GM23338 (cell line): ENCODE measurements at regions not wholly inside any gene's neighbourhood (a gene's known extent, or its start where the extent isn't known, plus 50 kb on each side); places are given as distances from the start of the nearest gene placed in this dataset.

Experiments
- ATAC-seq: fragments of 200-7000 bp; cut with Tn5 transposase; 3 replicates; pipeline ENCODE4 v1.9.1; 2020
- DNase-seq: peaks from one replicate; pipeline ENCODE4 v3.0.0-alpha.2; 2015; ENCODE audit warnings: low spot score
- H2AFZ ChIP-seq: fragments of 200-600 bp; sonication (generic); 2 replicates; pipeline ENCODE4 v1.8.0; 2016; ENCODE audit warnings: antibody characterized with exemption, mild to moderate bottlenecking, moderate library complexity
- H3F3A ChIP-seq: fragments of 200-600 bp; sonication (generic); replicated peaks from 2 replicates; pipeline ENCODE4 v1.8.0; 2017; ENCODE audit warnings: antibody characterized with exemption, mixed run types, low read depth
- H3K27ac ChIP-seq: fragments of 200-600 bp; sonication (generic); 2 replicates; pipeline ENCODE4 v1.6.1; 2016; ENCODE audit warnings: low read depth
- H3K27me3 ChIP-seq: fragments of 200-600 bp; sonication (generic); 2 replicates; pipeline ENCODE4 v1.8.0; 2016; ENCODE audit warnings: mild to moderate bottlenecking, mixed run types, moderate library complexity; ENCODE audit not compliant: insufficient read depth
- H3K36me3 ChIP-seq: fragments of 200-600 bp; sonication (generic); 2 replicates; pipeline ENCODE4 v1.8.0; 2016; ENCODE audit warnings: mild to moderate bottlenecking; ENCODE audit not compliant: insufficient read depth
- H3K4me1 ChIP-seq: fragments of 200-600 bp; sonication (generic); 2 replicates; pipeline ENCODE4 v1.8.0; 2016; ENCODE audit warnings: mild to moderate bottlenecking, moderate library complexity; ENCODE audit not compliant: insufficient read depth
- H3K4me2 ChIP-seq: fragments of 200-600 bp; sonication (generic); 2 replicates; pipeline ENCODE4 v1.7.1; 2017; ENCODE audit warnings: mixed run types
- H3K4me3 ChIP-seq: fragments of 200-600 bp; sonication (generic); 2 replicates; pipeline ENCODE4 v1.6.1; 2016; ENCODE audit warnings: mixed run types
- H3K79me2 ChIP-seq: fragments of 200-600 bp; sonication (generic); replicated peaks from 2 replicates; pipeline ENCODE4 v1.8.0; 2017; ENCODE audit warnings: mild to moderate bottlenecking; ENCODE audit not compliant: insufficient read depth
- H3K9me2 ChIP-seq: fragments of 200-600 bp; sonication (generic); 2 replicates; pipeline ENCODE4 v1.8.0; 2017; ENCODE audit not compliant: insufficient read depth
- H4K20me1 ChIP-seq: fragments of 200-600 bp; sonication (generic); replicated peaks from 2 replicates; pipeline ENCODE4 v1.8.0; 2017; ENCODE audit warnings: mild to moderate bottlenecking; ENCODE audit not compliant: insufficient read depth
- H3K27ac Mint-ChIP-seq: 2 replicates; pipeline ENCODE4 v1.8.0; 2020; ENCODE audit warnings: inconsistent platforms, mild to moderate bottlenecking, moderate library complexity, mixed read lengths
- H3K27me3 Mint-ChIP-seq: 3 replicates; pipeline ENCODE4 v1.8.0; 2022; ENCODE audit warnings: low read depth, mild to moderate bottlenecking, moderate library complexity, mixed read lengths, inconsistent platforms; ENCODE audit not compliant: insufficient read depth, poor library complexity
- H3K36me3 Mint-ChIP-seq: 3 replicates; pipeline ENCODE4 v1.8.0; 2021; ENCODE audit warnings: low read depth, mild to moderate bottlenecking, inconsistent platforms, moderate library complexity, mixed read lengths
- H3K4me1 Mint-ChIP-seq: 3 replicates; pipeline ENCODE4 v1.8.0; 2020; ENCODE audit warnings: mild to moderate bottlenecking, inconsistent platforms, mixed read lengths
- H3K4me3 Mint-ChIP-seq: 3 replicates; pipeline ENCODE4 v1.8.0; 2021; ENCODE audit warnings: moderate library complexity, mild to moderate bottlenecking, inconsistent platforms, mixed read lengths
- H3K9me3 Mint-ChIP-seq: 3 replicates; pipeline ENCODE4 v1.8.0; 2020; ENCODE audit warnings: moderate library complexity, mild to moderate bottlenecking, inconsistent platforms, mixed read lengths
- CREB1 ChIP-seq: fragments of 250-450 bp; sonication (Bioruptor Pico); IDR thresholded peaks from 2 replicates; pipeline ENCODE4 v1.5.0; 2020; ENCODE audit warnings: low read depth, mild to moderate bottlenecking, moderate library complexity
- CTCF ChIP-seq, 2 experiments: fragments of 200-600 bp in 1 of 2; sonication (generic) in 1 of 2; conservative IDR thresholded peaks; 2 replicates each; pipeline versions ENCODE4 v1.5.1 to v1.6.1; 2016 to 2017; ENCODE audit warnings: antibody characterized with exemption in 2 of 2, low read depth in 2 of 2, mild to moderate bottlenecking in 2 of 2, moderate library complexity in 1 of 2
- EZH2 ChIP-seq: fragments of 200-600 bp; sonication (generic); IDR thresholded peaks from one replicate; pipeline ENCODE4 v1.8.0; 2017; ENCODE audit warnings: antibody characterized with exemption, mild to moderate bottlenecking, low read depth; ENCODE audit not compliant: unreplicated experiment
- EZH2phosphoT487 ChIP-seq: fragments of 200-600 bp; sonication (generic); IDR thresholded peaks from one replicate; pipeline ENCODE4 v1.8.1; 2018; ENCODE audit warnings: antibody characterized with exemption; ENCODE audit not compliant: unreplicated experiment
- JUNB ChIP-seq: IDR thresholded peaks from one replicate; pipeline ENCODE4 v1.6.1; 2016; ENCODE audit warnings: antibody characterized with exemption; ENCODE audit not compliant: unreplicated experiment
- NANOG ChIP-seq: IDR thresholded peaks from 2 replicates; pipeline ENCODE4 v1.6.1; 2016; ENCODE audit warnings: antibody characterized with exemption, borderline replicate concordance
- POLR2AphosphoS5 ChIP-seq: IDR thresholded peaks from 2 replicates; pipeline ENCODE4 v1.6.1; 2016; ENCODE audit warnings: antibody characterized with exemption, low read depth
- STAT1 ChIP-seq: IDR thresholded peaks from one replicate; pipeline ENCODE4 v1.6.1; 2016; ENCODE audit warnings: antibody characterized with exemption; ENCODE audit not compliant: unreplicated experiment
- ZNF331 ChIP-seq: fragments of 250-450 bp; sonication (Bioruptor Pico); IDR thresholded peaks from 2 replicates; pipeline ENCODE4 v1.5.0; 2020; ENCODE audit warnings: low read depth, mild to moderate bottlenecking, moderate library complexity
- ZNF462 ChIP-seq: fragments of 250-450 bp; sonication (Bioruptor Pico); IDR thresholded peaks from 2 replicates; pipeline ENCODE4 v1.5.0; 2020; ENCODE audit warnings: mild to moderate bottlenecking, moderate library complexity
- TF ChIP-seq, protein P1 (sequence below): IDR thresholded peaks from one replicate; pipeline ENCODE4 v1.6.1; 2018; ENCODE audit warnings: antibody characterized with exemption; ENCODE audit not compliant: unreplicated experiment
- TF ChIP-seq, protein P2 (sequence below): IDR thresholded peaks from 2 replicates; pipeline ENCODE4 v1.6.1; 2016; ENCODE audit warnings: antibody characterized with exemption

DNA sequence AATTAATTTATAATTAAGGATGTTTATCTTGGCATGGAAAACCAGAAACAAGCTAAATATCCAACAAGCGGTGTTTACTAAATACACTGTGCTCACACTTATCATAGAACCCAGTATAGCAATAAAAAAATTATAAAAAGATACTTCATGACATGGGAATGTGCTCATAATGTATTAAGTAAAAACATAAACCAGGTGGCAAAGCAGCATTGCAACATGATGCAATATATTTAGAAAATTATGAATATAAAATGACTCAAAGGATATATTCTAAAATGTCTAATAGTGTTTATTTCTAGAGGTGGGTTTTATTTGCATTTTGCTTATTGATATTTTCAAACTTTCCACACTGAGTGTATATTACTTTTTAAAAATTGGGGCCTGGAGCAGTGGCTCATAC is 84.4 kb upstream of the ATL2 start:
- Mint-ChIP-seq H3K4me1 (peaks cover 4% of the 10 kb centered on the region; the same call in 1 of the 3 replicates), H3K36me3 (no peaks in the 10 kb centered on the region), H3K9me3 (no peaks in the 10 kb centered on the region), H3K27ac (no peak overlapping the region), H3K4me3 (no peak overlapping the region), H3K27me3 (no peaks in the 10 kb centered on the region)
- H2AFZ ChIP-seq, result no peak overlapping the region
- H3K4me2 ChIP-seq, result no peak overlapping the region
- H3K79me2 ChIP-seq, result no peaks in the 10 kb centered on the region
- H3F3A ChIP-seq, result no peaks in the 10 kb centered on the region
- TF ChIP-seq NANOG (no peak), POLR2AphosphoS5 (no peak), CTCF (conservative IDR thresholded peaks at IDR 0.05; ENCODE audit: low read depth in 2 of 2) (no peak), EZH2 (no peak), STAT1 (no peak), ZNF331 (CRISPR knock-in tag) (no peak), EZH2phosphoT487 (no peak), CREB1 (CRISPR knock-in tag) (no peak), ZNF462 (CRISPR knock-in tag) (no peak), JUNB (no peak)
- TF ChIP-seq, protein P1, sequence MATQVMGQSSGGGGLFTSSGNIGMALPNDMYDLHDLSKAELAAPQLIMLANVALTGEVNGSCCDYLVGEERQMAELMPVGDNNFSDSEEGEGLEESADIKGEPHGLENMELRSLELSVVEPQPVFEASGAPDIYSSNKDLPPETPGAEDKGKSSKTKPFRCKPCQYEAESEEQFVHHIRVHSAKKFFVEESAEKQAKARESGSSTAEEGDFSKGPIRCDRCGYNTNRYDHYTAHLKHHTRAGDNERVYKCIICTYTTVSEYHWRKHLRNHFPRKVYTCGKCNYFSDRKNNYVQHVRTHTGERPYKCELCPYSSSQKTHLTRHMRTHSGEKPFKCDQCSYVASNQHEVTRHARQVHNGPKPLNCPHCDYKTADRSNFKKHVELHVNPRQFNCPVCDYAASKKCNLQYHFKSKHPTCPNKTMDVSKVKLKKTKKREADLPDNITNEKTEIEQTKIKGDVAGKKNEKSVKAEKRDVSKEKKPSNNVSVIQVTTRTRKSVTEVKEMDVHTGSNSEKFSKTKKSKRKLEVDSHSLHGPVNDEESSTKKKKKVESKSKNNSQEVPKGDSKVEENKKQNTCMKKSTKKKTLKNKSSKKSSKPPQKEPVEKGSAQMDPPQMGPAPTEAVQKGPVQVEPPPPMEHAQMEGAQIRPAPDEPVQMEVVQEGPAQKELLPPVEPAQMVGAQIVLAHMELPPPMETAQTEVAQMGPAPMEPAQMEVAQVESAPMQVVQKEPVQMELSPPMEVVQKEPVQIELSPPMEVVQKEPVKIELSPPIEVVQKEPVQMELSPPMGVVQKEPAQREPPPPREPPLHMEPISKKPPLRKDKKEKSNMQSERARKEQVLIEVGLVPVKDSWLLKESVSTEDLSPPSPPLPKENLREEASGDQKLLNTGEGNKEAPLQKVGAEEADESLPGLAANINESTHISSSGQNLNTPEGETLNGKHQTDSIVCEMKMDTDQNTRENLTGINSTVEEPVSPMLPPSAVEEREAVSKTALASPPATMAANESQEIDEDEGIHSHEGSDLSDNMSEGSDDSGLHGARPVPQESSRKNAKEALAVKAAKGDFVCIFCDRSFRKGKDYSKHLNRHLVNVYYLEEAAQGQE, result no peak
- TF ChIP-seq, protein P2, sequence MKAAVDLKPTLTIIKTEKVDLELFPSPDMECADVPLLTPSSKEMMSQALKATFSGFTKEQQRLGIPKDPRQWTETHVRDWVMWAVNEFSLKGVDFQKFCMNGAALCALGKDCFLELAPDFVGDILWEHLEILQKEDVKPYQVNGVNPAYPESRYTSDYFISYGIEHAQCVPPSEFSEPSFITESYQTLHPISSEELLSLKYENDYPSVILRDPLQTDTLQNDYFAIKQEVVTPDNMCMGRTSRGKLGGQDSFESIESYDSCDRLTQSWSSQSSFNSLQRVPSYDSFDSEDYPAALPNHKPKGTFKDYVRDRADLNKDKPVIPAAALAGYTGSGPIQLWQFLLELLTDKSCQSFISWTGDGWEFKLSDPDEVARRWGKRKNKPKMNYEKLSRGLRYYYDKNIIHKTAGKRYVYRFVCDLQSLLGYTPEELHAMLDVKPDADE, result no peak
- no peaks in the 10 kb centered on the region for H4K20me1 ChIP-seq
- no peaks in the 10 kb centered on the region for H3K27me3 ChIP-seq
- 0 out of 2 replicates have a peak, but pooled peaks cover 3% of the 10 kb centered on the region for H3K4me1 ChIP-seq
- DNase-seq, result no peak
- H3K4me3 ChIP-seq, result no peak overlapping the region
- H3K27ac ChIP-seq, result no peak overlapping the region
- no peaks in the 10 kb centered on the region; the same call in 1 of the 2 replicates for H3K9me2 ChIP-seq
- H3K36me3 ChIP-seq, result no peaks in the 10 kb centered on the region
- no peak for ATAC-seq
